ENCODE measurements at regions not wholly inside any gene's neighbourhood (a gene's known extent, or its start where the extent isn't known, plus 50 kb on each side); places are given as distances from the start of the nearest gene placed in this dataset.

GRCh38 chr4:1503583-1504471 is 97.6 kb upstream of the NKX1-1 start:
- Histone ChIP-seq H3K27ac (ENCODE audit: low read depth, low read length) (no peak overlapping the region), H2AFZ (ENCODE audit: low read length) (no peak overlapping the region), H3K36me3 (ENCODE audit: insufficient read depth, low read length) (no peaks in the 10 kb centered on the region), H3K4me2 (ENCODE audit: insufficient read depth, low read length) (no peak overlapping the region), H4K20me1 (ENCODE audit: insufficient read depth, low read length) (no peaks in the 10 kb centered on the region), H3K4me3 (ENCODE audit: insufficient read depth, low read length) (no peak overlapping the region), H3K79me2 (ENCODE audit: insufficient read depth, low read length) (no peaks in the 10 kb centered on the region), H3K4me1 (ENCODE audit: insufficient read depth, low read length) (no peaks in the 10 kb centered on the region), H3K27me3 (ENCODE audit: insufficient read depth, low read length) (peaks cover 4% of the 10 kb centered on the region), H3K9me3 (ENCODE audit: low read depth, low read length) (no peaks in the 10 kb centered on the region)
- no peak for TF ChIP-seq CTCF (IDR thresholded peaks at IDR 0.05; ENCODE audit: extremely low read depth, low read depth, low read length)
- peak; percentile 78 for DNase-seq (ENCODE audit: insufficient read length, low spot score, missing footprints)

- no peaks in the 10 kb centered on the region for H3K9me3 ChIP-seq (ENCODE audit: low read depth, low read length)
- no peaks in the 10 kb centered on the region for H4K20me1 ChIP-seq (ENCODE audit: insufficient read depth, low read length)
- H3K4me1 ChIP-seq (ENCODE audit: insufficient read depth, low read length), result no peaks in the 10 kb centered on the region
- H3K79me2 ChIP-seq (ENCODE audit: insufficient read depth, low read length), result no peaks in the 10 kb centered on the region
- peak; percentile 83 for DNase-seq (ENCODE audit: insufficient read length, low spot score, missing footprints)
- no peaks in the 10 kb centered on the region for H3K36me3 ChIP-seq (ENCODE audit: insufficient read depth, low read length)
- H2AFZ ChIP-seq (ENCODE audit: low read length), result no peak overlapping the region
- no peak overlapping the region for H3K4me2 ChIP-seq (ENCODE audit: insufficient read depth, low read length)
- H3K4me3 ChIP-seq (ENCODE audit: insufficient read depth, low read length), result no peak overlapping the region
- H3K27ac ChIP-seq (ENCODE audit: low read depth, low read length), result no peak overlapping the region
- peaks cover 4% of the 10 kb centered on the region for H3K27me3 ChIP-seq (ENCODE audit: insufficient read depth, low read length)
- TF ChIP-seq CTCF (IDR thresholded peaks at IDR 0.05; ENCODE audit: extremely low read depth, low read depth, low read length), result no peak
These were observed 96.7 kb upstream of the NKX1-1 start for GRCh38 chr4:1502976-1503375.

- H3K4me2 ChIP-seq (ENCODE audit: insufficient read depth, low read length), result no peak overlapping the region
- H3K27me3 ChIP-seq (ENCODE audit: insufficient read depth, low read length), result peaks cover 4% of the 10 kb centered on the region
- no peaks in the 10 kb centered on the region for H3K79me2 ChIP-seq (ENCODE audit: insufficient read depth, low read length)
- no peak overlapping the region for H3K4me3 ChIP-seq (ENCODE audit: insufficient read depth, low read length)
- no peaks in the 10 kb centered on the region for H3K4me1 ChIP-seq (ENCODE audit: insufficient read depth, low read length)
- no peak overlapping the region for H3K27ac ChIP-seq (ENCODE audit: low read depth, low read length)
- no peaks in the 10 kb centered on the region for H4K20me1 ChIP-seq (ENCODE audit: insufficient read depth, low read length)
- TF ChIP-seq CTCF (IDR thresholded peaks at IDR 0.05; ENCODE audit: extremely low read depth, low read depth, low read length), result no peak
- no peaks in the 10 kb centered on the region for H3K36me3 ChIP-seq (ENCODE audit: insufficient read depth, low read length)
- H2AFZ ChIP-seq (ENCODE audit: low read length), result no peak overlapping the region
- H3K9me3 ChIP-seq (ENCODE audit: low read depth, low read length), result no peaks in the 10 kb centered on the region
- DNase-seq (ENCODE audit: insufficient read length, low spot score, missing footprints), result peak; percentile 49
These were observed 96.3 kb upstream of the NKX1-1 start for GRCh38 chr4:1502501-1502886.

- H3K9me3 ChIP-seq (ENCODE audit: low read depth, low read length), result no peaks in the 10 kb centered on the region
- no peaks in the 10 kb centered on the region for H3K79me2 ChIP-seq (ENCODE audit: insufficient read depth, low read length)
- H4K20me1 ChIP-seq (ENCODE audit: insufficient read depth, low read length), result no peaks in the 10 kb centered on the region
- TF ChIP-seq CTCF (IDR thresholded peaks at IDR 0.05; ENCODE audit: extremely low read depth, low read depth, low read length), result no peak
- H3K4me1 ChIP-seq (ENCODE audit: insufficient read depth, low read length), result no peaks in the 10 kb centered on the region
- no peaks in the 10 kb centered on the region for H3K36me3 ChIP-seq (ENCODE audit: insufficient read depth, low read length)
- no peak overlapping the region for H2AFZ ChIP-seq (ENCODE audit: low read length)
- no peak overlapping the region for H3K4me2 ChIP-seq (ENCODE audit: insufficient read depth, low read length)
- peak; percentile 66 for DNase-seq (ENCODE audit: insufficient read length, low spot score, missing footprints)
- no peak overlapping the region for H3K4me3 ChIP-seq (ENCODE audit: insufficient read depth, low read length)
- H3K27ac ChIP-seq (ENCODE audit: low read depth, low read length), result no peak overlapping the region
- peaks cover 4% of the 10 kb centered on the region for H3K27me3 ChIP-seq (ENCODE audit: insufficient read depth, low read length)
These were observed 95.7 kb upstream of the NKX1-1 start for GRCh38 chr4:1501754-1502500.

Data from osteoblast (primary cell).